GM18870 (cell line): ENCODE measurements at regions not wholly inside any gene's neighbourhood (a gene's known extent, or its start where the extent isn't known, plus 50 kb on each side); places are given as distances from the start of the nearest gene placed in this dataset.
A peak's percentile ranks its signal among the peaks of the same experiment; 100 is the strongest.

ENCODE experiments used
- ATAC-seq: cut with Tn5 transposase; IDR thresholded peaks from one replicate; pipeline ENCODE4 v1.9.1; 2021; ENCODE audit warnings: moderate library complexity; ENCODE audit not compliant: unreplicated experiment

DNA sequence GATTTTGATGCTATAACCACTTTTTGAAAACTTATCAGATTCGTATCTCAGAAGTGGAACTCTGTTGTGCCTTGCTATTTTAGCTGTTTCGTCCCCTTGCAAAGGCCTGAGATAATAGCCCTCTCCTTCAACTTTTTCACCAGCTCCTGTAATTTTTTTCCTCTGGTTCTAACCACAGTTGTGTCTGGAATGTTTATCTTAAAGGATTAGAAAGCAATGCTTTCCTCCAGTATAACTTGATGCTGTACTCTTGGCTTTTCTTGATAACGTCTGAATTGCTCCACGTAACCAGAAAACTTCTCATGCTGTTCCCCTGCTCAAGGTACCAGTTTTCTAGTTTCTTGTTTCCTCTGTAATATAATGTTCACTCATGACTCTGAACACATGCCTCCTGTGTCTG is 209.4 kb downstream of the DTWD2 start:
- no peak for ATAC-seq

GRCh38 chr5:118777189-118777736 is 211.1 kb downstream of the DTWD2 start:
- ATAC-seq: no peak

GRCh38 chr5:118776755-118777154 is 211.6 kb downstream of the DTWD2 start:
- peak; percentile 76 for ATAC-seq

GRCh38 chr5:118775790-118776499 is 212.4 kb downstream of the DTWD2 start:
- peak; percentile 54 for ATAC-seq

- no peak for ATAC-seq
Observed at GRCh38 chr5:118768607-118769175, 219.7 kb downstream of the DTWD2 start.

DNA sequence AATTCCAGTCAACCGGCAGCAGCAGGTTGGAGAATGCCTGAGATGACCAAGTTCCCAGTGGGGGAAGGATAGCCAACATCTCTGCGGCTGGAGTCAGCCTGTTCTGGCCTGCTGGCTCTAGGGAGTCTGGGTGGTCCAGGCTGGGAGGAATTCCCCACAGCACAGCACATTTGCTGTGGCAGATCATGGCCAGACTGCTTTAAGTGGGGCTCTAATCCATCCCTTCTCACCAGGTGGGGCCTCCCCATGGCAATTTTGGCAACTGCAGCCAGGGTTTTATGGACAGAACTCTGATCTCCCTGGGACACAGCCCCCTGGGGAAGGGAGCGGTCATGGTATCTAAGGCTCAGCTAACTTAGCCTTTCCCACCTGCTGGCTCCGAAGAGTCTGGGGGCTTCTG is 226.1 kb downstream of the DTWD2 start:
- ATAC-seq: no peak

DNA sequence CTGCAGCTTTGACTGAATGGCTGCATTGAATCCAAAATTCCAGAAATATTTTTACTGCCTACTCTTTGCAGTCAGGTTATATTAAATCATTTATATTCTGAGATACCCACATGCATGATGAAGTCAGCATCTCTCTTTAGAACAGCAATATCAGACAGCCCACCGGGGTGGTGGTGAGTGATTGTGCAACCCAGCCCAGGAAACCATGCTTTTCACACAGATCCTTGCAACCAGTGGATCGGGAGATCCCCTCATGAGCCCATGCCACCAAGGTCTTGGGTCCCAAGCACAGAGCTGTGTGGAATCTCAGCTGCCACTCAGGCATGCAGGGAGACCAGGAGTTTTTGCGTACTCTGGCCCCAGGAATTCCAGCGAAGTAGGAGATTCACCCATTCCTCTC is 226.5 kb downstream of the DTWD2 start:
- no peak for ATAC-seq

GRCh38 chr5:118752969-118753368 is 235.4 kb downstream of the DTWD2 start:
- ATAC-seq: no peak

GRCh38 chr5:118736396-118736795 is 252.0 kb downstream of the DTWD2 start:
- no peak for ATAC-seq

DNA sequence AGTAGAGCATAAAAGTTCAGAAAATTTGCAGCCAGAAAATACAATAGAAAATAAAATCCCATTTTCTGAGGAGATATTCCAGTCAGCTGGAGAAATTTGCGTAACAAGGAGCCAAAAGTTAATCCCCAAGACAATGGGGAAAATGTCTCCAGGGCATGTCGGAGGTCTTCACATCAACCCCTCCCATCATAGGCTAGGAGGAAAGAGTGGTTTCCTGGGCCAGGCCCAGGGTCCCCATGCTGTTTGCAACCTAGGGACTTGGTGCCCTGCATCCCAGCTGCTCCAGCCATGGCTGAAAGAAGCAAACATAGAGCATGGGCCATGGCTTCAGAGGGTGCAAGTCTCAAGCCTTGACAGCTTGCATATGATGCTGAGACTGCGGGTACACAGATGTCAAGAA is 255.0 kb downstream of the DTWD2 start:
- no peak for ATAC-seq

DNA sequence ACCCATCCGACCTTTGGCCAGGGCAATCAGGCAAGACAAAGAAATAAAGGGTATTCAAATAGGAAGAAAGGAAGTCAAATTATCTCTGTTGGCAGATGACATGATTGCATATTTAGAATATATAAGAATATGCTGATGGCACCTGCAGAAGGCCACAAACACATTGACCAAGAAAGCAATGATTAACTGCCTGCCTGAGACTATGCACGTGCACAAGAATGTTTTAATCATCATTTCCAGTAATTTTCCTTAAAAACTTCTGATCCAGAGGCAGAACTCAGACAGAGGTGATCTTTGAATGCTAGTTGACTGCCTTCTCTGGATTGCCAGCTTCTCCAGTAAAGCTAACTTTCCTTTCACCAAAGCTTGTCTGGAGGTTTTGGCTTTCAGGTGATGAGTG is 260.2 kb downstream of the DTWD2 start:
- no peak for ATAC-seq

DNA sequence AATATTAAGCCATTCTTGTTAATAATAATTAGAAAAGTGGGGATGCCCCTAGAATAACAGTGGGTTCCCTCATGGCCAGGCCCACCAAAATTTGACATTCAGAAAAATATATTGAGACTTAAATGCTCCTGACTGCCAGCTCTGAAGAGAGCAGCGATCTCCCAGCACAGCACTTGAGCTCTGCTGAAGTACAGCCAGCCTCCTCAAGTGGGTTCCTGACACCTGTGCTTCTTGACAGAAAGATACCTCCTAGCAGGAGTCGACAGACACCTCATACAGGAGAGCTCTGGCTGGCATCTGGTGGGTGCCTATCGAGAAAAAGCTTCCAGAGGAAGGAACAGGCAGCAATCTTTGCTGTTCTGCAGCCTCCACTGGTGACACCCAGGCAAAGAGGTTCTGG is 261.5 kb downstream of the DTWD2 start:
- ATAC-seq: no peak

GRCh38 chr5:118723021-118723338 is 265.4 kb downstream of the DTWD2 start:
- peak; percentile 78 for ATAC-seq

DNA sequence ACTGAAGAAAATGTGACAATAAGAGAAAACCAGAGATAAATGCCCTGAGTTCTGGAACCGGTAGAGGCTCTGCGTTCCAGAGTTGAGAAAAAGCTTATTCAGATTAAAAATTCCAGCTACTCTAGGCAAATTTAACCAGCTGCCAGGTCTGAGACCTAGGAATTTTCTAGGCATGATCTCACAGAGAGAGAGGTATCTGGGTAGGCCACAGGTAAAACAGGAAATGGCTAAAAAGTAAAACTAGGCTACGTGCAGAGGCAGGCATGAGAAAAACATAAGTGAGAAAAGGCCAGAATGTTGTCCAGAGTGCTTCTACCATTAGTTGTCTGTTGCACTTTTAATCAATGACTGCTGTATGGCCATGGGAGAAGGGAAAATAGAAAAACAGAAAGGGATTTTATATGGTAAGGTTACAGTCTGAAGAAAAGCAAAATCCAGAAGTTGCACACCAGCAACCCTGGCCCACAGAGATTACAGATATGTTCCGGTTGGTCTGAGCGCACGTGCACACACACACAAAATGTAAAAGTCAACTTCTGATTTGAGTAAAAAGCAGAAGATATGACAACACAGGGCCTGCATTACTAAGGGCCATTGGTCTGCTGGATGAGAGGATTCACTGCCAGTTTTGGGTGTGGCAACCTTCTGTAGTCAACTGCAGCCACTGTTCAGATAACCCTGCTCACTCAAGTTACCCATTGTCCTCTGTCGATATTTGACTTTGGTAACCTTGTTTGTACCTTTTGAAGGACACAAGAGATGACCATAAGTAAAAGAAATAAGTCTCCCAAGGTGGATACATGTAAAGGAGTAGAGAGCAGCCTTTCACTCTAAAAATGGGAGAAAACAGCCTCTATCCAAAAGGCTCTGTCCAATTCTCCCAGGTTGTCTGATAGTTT is 266.0 kb downstream of the DTWD2 start:
- ATAC-seq: peak; percentile 67

DNA sequence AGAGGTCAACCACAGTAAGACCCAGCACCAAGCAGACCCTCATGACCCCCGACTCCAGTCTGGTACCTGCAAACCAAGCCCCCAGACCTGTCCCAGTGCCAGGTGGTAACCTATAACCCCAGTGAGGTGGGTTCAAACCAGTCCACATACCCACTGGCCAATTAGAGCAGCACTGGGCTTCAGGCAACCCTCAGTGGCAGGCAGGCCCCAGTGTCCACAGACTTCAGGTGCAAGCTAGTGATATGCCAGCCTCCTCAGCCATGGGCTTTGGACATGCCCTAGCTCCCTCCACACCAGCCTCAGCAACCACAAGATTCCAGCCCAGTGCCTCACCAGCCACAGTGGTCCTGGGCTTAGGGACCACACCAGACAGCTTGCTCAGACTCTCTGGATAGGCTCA is 276.6 kb downstream of the DTWD2 start:
- no peak for ATAC-seq

- no peak for ATAC-seq
Observed at GRCh38 chr5:118705959-118706667, 282.2 kb downstream of the DTWD2 start.

DNA sequence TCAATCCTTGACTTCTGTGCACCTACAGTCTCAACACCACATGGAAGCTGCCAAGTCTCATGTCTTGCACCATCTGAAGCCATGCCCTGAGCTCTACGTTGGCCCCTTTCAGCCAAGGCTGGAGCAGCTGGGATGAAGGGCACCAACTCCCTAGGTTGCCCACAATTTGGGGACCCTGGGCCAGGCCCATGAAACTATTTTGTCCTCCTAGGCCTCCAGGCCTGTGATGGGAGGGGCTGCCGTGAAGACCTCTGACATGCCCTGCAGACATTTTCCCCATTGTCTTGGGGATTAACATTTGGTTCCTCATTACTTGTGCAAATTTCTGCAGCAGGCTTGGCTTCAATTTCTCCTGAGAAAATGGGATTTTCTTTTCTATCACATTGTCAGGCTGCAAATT is 285.1 kb downstream of the DTWD2 start:
- ATAC-seq: no peak

DNA sequence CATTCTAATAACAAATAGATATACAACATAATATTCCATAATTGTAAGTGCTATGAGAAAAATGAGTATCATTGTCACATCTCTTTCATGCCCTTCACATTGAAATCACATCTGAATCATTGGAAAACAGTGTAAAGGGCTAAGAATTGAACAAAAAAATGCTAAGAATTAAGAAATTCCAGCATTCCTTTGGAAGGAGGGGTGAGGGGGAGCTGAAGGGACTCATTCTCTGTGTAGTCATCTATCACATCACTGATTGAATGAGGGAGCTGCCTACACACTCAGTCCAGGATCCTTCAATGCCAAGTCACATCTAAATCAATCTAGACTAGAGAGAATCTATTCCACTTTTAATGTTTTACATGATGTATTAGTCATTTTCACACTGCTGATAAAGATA is 286.6 kb downstream of the DTWD2 start:
- ATAC-seq: no peak

GRCh38 chr5:118700510-118700909 is 287.8 kb downstream of the DTWD2 start:
- no peak for ATAC-seq

GRCh38 chr5:118698774-118699173 is 289.6 kb downstream of the DTWD2 start:
- ATAC-seq: no peak

DNA sequence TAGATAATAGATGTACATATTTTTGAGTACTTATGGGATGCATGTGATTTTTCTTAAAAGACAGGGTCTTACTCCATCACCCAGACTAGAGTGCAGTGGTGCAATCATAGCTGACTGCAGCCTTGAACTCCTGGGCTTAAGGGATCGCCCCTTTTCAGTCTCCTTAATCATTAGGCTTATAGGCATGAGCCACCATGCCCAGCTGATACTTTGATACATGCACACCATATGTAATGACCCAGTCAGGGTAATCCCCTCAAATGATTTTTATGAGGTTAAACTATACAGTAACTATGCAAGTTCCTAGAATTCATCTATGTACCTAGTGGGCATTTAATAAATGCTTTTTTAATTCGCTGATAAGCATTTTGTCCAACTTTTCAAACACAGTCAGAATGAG is 292.3 kb downstream of the DTWD2 start:
- ATAC-seq: no peak
